IMR-90 (cell line): ENCODE measurements at regions not wholly inside any gene's neighbourhood (a gene's known extent, or its start where the extent isn't known, plus 50 kb on each side); places are given as distances from the start of the nearest gene placed in this dataset.

Experiments used
- ATAC-seq: fragments of 200-7000 bp; cut with Tn5 transposase; 2 replicates; pipeline ENCODE4 v1.9.1; 2020; ENCODE audit warnings: low read depth, mild to moderate bottlenecking, moderate library complexity
- BruUV-seq: library from RNA; stranded (reverse); fragments of 400-500 nt; replicated peaks from 2 replicates; lab custom pipeline; 2021; lab: Mats Ljungman, UMichigan
- CTCF ChIA-PET: fragments of 300-600 bp; formaldehyde crosslinking; extraction: SDS; loops from one replicate; lab custom pipeline; 2021; ENCODE audit warnings: antibody characterized with exemption; lab: Yijun Ruan, JAX
- POLR2A ChIA-PET: fragments of 300-600 bp; sonication (Branson Sonifier 250); formaldehyde crosslinking; loops from one replicate; lab custom pipeline; 2022; ENCODE audit warnings: antibody characterized with exemption; ENCODE audit not compliant: unreplicated experiment; lab: Charles Lee
- DNase-seq: peaks from one replicate; pipeline ENCODE4 v3.0.0; 2013
- H2AFZ ChIP-seq: replicated peaks from 2 replicates; pipeline ENCODE3; 2013; ENCODE audit warnings: low read length, mild to moderate bottlenecking; ENCODE audit not compliant: poor library complexity
- H2AK5ac ChIP-seq: 2 replicates; pipeline ENCODE4 v1.6.1; 2013; ENCODE audit warnings: low read depth, low read length, inconsistent platforms
- H2AK9ac ChIP-seq: replicated peaks from 2 replicates; pipeline ENCODE3; 2013; ENCODE audit warnings: mild to moderate bottlenecking, low read depth, low read length, moderate library complexity; ENCODE audit not compliant: poor library complexity
- H2BK120ac ChIP-seq: 2 replicates; pipeline ENCODE4 v1.6.1; 2013; ENCODE audit warnings: low read depth, low read length, inconsistent platforms
- H2BK15ac ChIP-seq: 3 replicates; pipeline ENCODE4 v1.6.1; 2013; ENCODE audit warnings: low read depth, low read length, inconsistent platforms
- H2BK20ac ChIP-seq: 2 replicates; pipeline ENCODE4 v1.6.1; 2013; ENCODE audit warnings: low read depth, mild to moderate bottlenecking, inconsistent platforms, low read length, moderate library complexity
- H2BK5ac ChIP-seq: 2 replicates; pipeline ENCODE4 v1.6.1; 2013; ENCODE audit warnings: mild to moderate bottlenecking, low read depth, low read length, inconsistent platforms; ENCODE audit not compliant: poor library complexity, severe bottlenecking
- H3K14ac ChIP-seq: replicated peaks from 2 replicates; pipeline ENCODE4 v1.6.1; 2013; ENCODE audit warnings: low read depth, low read length, inconsistent platforms
- H3K18ac ChIP-seq: 2 replicates; pipeline ENCODE4 v1.6.1; 2013; ENCODE audit warnings: low read depth, low read length, control low read depth
- H3K23ac ChIP-seq: 2 replicates; pipeline ENCODE4 v1.6.1; 2013; ENCODE audit warnings: low read depth, low read length, inconsistent platforms
- H3K27ac ChIP-seq: 2 replicates; pipeline ENCODE4 v1.5.1; 2013; ENCODE audit warnings: mild to moderate bottlenecking, control low read depth, low read length; ENCODE audit not compliant: insufficient read depth
- H3K27me3 ChIP-seq: 2 replicates; pipeline ENCODE4 v1.6.1; 2013; ENCODE audit warnings: low read length; ENCODE audit not compliant: control insufficient read depth, insufficient read depth
- H3K36me3 ChIP-seq: 2 replicates; pipeline ENCODE4 v1.6.1; 2013; ENCODE audit warnings: low read length, mixed read lengths; ENCODE audit not compliant: control insufficient read depth, insufficient read depth
- H3K4ac ChIP-seq: 2 replicates; pipeline ENCODE4 v1.6.1; 2013; ENCODE audit warnings: low read depth, low read length, inconsistent platforms
- H3K4me1 ChIP-seq: 2 replicates; pipeline ENCODE4 v1.6.1; 2013; ENCODE audit warnings: low read length, mixed read lengths; ENCODE audit not compliant: control insufficient read depth, insufficient read depth
- H3K4me2 ChIP-seq: 2 replicates; pipeline ENCODE4 v1.6.1; 2013; ENCODE audit warnings: low read depth, mild to moderate bottlenecking, control low read depth, low read length, moderate library complexity
- H3K4me3 ChIP-seq: 2 replicates; pipeline ENCODE4 v1.5.1; 2013; ENCODE audit warnings: low read depth, mild to moderate bottlenecking, control low read depth, low read length, moderate library complexity; ENCODE audit not compliant: insufficient read depth
- H3K56ac ChIP-seq: 2 replicates; pipeline ENCODE4 v1.6.1; 2013; ENCODE audit warnings: low read length, inconsistent platforms; ENCODE audit not compliant: insufficient read depth; ENCODE audit errors: extremely low read depth
- H3K79me1 ChIP-seq, 2 experiments: 2 replicates each; pipeline ENCODE4 v1.6.1; 2013; ENCODE audit warnings: low read length in 2 of 2, inconsistent platforms in 1 of 2, low read depth in 1 of 2
- H3K9ac ChIP-seq: 2 replicates; pipeline ENCODE4 v1.6.1; 2013; ENCODE audit warnings: low read depth, low read length, control low read depth
- H3K9me1 ChIP-seq: 2 replicates; pipeline ENCODE4 v1.6.1; 2013; ENCODE audit warnings: low read length, inconsistent platforms; ENCODE audit not compliant: insufficient read depth
- H3K9me3 ChIP-seq: 2 replicates; pipeline ENCODE4 v1.6.1; 2013; ENCODE audit warnings: low read length; ENCODE audit not compliant: control insufficient read depth, insufficient read depth
- H4K20me1 ChIP-seq: 2 replicates; pipeline ENCODE4 v1.6.1; 2013; ENCODE audit warnings: low read length, inconsistent platforms; ENCODE audit not compliant: insufficient read depth
- H4K5ac ChIP-seq: 2 replicates; pipeline ENCODE4 v1.6.1; 2013; ENCODE audit warnings: mild to moderate bottlenecking, low read depth, low read length, control low read depth
- H4K8ac ChIP-seq, 2 experiments: 2 replicates each; pipeline ENCODE4 v1.6.1; 2013; ENCODE audit warnings: low read depth in 2 of 2, low read length in 2 of 2, control low read depth in 1 of 2, inconsistent platforms in 1 of 2
- H4K91ac ChIP-seq: 2 replicates; pipeline ENCODE4 v1.6.1; 2013; ENCODE audit warnings: low read depth, low read length, inconsistent platforms; ENCODE audit not compliant: insufficient read depth
- CHD1 ChIP-seq: IDR thresholded peaks from 2 replicates; pipeline ENCODE4 v1.6.1; 2012; ENCODE audit warnings: low read depth, low read length, improper control_type of control experiment
- MAZ ChIP-seq: IDR thresholded peaks from 2 replicates; pipeline ENCODE4 v1.6.1; 2012; ENCODE audit warnings: low read depth, mild to moderate bottlenecking, low read length, improper control_type of control experiment, moderate library complexity, borderline replicate concordance
- MXI1 ChIP-seq: IDR thresholded peaks from 2 replicates; pipeline ENCODE4 v1.6.1; 2012; ENCODE audit warnings: low read depth, mild to moderate bottlenecking, low read length, moderate library complexity, borderline replicate concordance
- NFE2L2 ChIP-seq: fragments of 150-350 bp; IDR thresholded peaks from 2 replicates; pipeline ENCODE4 v1.6.1; 2016; ENCODE audit warnings: low read depth, mild to moderate bottlenecking, low read length
- RCOR1 ChIP-seq: IDR thresholded peaks from 2 replicates; pipeline ENCODE4 v1.6.1; 2012; ENCODE audit warnings: mild to moderate bottlenecking, low read length, improper control_type of control experiment; ENCODE audit not compliant: insufficient replicate concordance
- RFX5 ChIP-seq: IDR thresholded peaks from 2 replicates; pipeline ENCODE4 v1.8.0; 2012; ENCODE audit warnings: low read depth, mild to moderate bottlenecking, low read length, moderate library complexity
- SMC3 ChIP-seq: fragments of 150-350 bp; IDR thresholded peaks from 2 replicates; pipeline ENCODE4 v1.6.1; 2016; ENCODE audit warnings: low read depth, mild to moderate bottlenecking, antibody characterized with exemption, low read length, moderate library complexity
- WGBS, 2 experiments: methylation state at CpG; one replicate each; pipeline versions ENCODE4 v1.1.5 to v1.1.7; 2013; ENCODE audit warnings: missing lambda C conversion rate in 2 of 2; ENCODE audit not compliant: insufficient read length in 1 of 2; ENCODE audit errors: extremely low coverage in 2 of 2; 5-methylcytosine and 5-hydroxymethylcytosine counted together
- dilution Hi-C: fragments of 300-500 bp; cut with HindIII; formaldehyde crosslinking; loops from one replicate; pipeline ENCODE4 v1.14.3; 2018; ENCODE audit warnings: low sequenced_read_pairs; ENCODE audit not compliant: unreplicated experiment
- in situ Hi-C: fragments of 300-500 bp; cut with MboI; formaldehyde crosslinking; loops from 3 replicates; pipeline ENCODE4 v1.14.3; 2019; ENCODE audit warnings: low sequenced_read_pairs, inconsistent platforms, mixed read lengths
- intact Hi-C: fragments of 100-400 bp; cut with micrococcal nuclease; formaldehyde crosslinking; loops from 2 replicates; pipeline ENCODE4 v1.10.0; 2022
- TF ChIP-seq, protein P1 (sequence below): fragments of 150-350 bp; IDR thresholded peaks from 2 replicates; pipeline ENCODE4 v1.6.1; 2017; ENCODE audit warnings: mild to moderate bottlenecking, antibody characterized with exemption, low read length, low read depth

DNA sequence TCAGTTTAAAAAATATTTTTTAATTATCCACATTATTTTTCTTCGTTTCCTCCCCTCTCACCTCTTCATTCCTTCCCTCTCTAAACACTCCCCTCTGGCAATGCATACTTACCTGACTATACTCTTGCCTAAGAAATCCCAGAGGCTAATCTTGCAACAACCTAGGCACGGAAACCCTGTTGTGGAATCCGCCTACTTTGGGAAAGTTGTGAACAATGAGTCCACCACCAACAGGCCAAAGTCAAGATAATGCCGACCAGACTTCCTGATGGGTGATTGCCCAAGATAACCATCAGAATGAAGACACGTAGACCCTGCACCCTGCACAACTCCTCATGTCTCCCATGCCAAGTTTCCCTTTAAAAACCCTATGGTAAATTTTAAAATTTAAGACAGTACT lies 521.5 kb downstream of the KIF20B start:
- Histone ChIP-seq H3K23ac (no peak overlapping the region), H4K91ac (no peak overlapping the region), H4K8ac (no peak overlapping the region), H3K4ac (no peak overlapping the region), H3K18ac (no peak overlapping the region), H2BK5ac (no peak overlapping the region), H3K4me2 (no peak overlapping the region), H4K5ac (no peak overlapping the region; the same call in 1 of the 2 replicates), H3K27ac (no peak overlapping the region), H2BK120ac (no peak overlapping the region), H2AK5ac (no peak overlapping the region), H2AK9ac (no peak overlapping the region), H3K4me1 (no peaks in the 10 kb centered on the region; the same call in 1 of the 2 replicates), H3K36me3 (no peaks in the 10 kb centered on the region), H4K20me1 (no peaks in the 10 kb centered on the region), H2AFZ (no peak overlapping the region), H3K56ac (no peak overlapping the region), H3K9ac (no peak overlapping the region), H3K27me3 (no peaks in the 10 kb centered on the region), H2BK20ac (no peak overlapping the region), H3K9me1 (no peaks in the 10 kb centered on the region), H2BK15ac (no peak overlapping the region), H3K4me3 (no peak overlapping the region), H3K14ac (no peak overlapping the region), H3K9me3 (no peaks in the 10 kb centered on the region), H3K79me1 (no peaks in the 10 kb centered on the region)
- intact Hi-C loops (no loop called here), dilution Hi-C loops (no loop called here), in situ Hi-C loops (no loop called here)
- TF ChIP-seq MAZ (no peak), CHD1 (no peak), NFE2L2 (no peak), RCOR1 (no peak), MXI1 (no peak), RFX5 (no peak), SMC3 (no peak)
- TF ChIP-seq, protein P1, sequence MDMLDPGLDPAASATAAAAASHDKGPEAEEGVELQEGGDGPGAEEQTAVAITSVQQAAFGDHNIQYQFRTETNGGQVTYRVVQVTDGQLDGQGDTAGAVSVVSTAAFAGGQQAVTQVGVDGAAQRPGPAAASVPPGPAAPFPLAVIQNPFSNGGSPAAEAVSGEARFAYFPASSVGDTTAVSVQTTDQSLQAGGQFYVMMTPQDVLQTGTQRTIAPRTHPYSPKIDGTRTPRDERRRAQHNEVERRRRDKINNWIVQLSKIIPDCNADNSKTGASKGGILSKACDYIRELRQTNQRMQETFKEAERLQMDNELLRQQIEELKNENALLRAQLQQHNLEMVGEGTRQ = no peak
- BruUV-seq = no TSS peak
- DNase-seq = no peak
- ChIA-PET CTCF (no interaction called here), POLR2A (no interaction called here)
- no peak for ATAC-seq
- WGBS, 2 experiments = 89 to 100% methylated on average over 1 of the region's 5 CpGs
